NCI-H345 treated with DMSO at 0.1 percent for 48 hours (cell line): ENCODE measurements at regions not wholly inside any gene's neighbourhood (a gene's known extent, or its start where the extent isn't known, plus 50 kb on each side); places are given as distances from the start of the nearest gene placed in this dataset.

Experiments used
- DNase-seq: peaks from one replicate; lab custom pipeline; 2025; ENCODE audit not compliant: unreplicated experiment; lab: John Stamatoyannopoulos, UW

DNA sequence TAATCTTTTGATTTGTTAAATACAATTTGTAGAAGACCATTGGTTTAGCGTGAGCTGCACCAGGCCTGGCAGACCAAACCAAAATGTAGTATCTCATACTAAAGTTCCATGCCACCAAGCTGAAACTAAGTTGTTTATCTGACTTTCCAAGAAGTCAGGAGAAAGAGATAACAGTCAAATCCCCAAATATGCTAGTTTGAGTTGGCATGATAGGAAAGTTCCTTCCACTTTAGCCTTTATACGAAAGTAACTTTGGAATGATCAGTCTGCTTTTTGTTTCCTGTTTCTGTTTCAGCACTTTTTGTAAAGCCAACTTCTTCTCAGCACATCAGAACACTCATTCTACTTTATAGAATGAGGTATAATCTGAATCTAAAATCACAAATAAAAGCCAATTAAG, 449.2 kb downstream of the GRXCR1 start:
- no peak for DNase-seq

DNA sequence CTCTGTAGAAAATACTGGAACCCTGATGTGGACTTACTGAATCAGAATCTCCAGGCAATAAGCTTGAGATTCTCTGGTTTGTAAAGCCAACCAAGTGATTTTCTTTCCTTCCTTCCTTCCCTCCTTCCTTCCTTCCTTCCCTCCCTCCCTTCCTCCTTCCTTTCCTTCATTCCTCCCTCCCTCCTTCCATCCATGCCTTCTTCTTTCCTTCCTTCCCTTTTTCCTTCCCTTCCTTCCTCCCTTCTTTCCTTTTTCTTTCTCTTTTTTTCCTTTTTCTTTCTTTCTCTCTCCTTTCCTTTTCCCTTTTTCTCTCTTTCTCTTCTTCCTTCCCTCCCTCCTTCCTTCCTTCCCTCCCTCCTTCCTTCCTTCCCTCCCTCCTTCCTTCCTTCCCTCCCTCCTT, 450.8 kb downstream of the GRXCR1 start:
- DNase-seq, result no peak

DNA sequence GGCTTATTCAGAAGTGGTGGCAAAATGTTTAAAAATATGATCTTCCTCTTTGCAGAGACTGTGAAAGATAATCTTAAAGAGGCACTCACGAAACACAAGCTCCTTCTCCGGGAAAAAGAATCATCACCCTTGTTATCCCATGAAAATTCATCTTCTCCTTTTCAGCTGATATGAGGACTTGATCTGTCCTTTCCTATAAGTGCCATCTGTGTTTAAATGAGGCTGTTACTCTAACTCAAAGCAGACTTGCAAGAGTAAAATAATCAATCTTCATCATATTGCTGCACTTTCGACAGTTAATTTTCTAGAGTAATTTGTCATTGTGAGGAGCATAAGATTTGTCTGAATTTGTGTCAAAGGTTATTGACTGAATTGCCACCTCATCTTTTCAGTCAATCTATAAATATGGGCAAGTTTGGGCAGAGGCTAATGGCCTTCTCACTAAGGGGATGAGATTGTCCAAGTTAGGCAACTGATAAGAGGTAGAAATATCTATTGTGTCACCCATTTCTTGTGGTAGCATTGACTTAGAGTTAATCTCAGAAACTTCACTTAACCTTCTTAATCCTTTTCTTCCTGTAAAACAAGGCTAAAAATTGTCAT, 452.9 kb downstream of the GRXCR1 start:
- DNase-seq, result no peak

DNA sequence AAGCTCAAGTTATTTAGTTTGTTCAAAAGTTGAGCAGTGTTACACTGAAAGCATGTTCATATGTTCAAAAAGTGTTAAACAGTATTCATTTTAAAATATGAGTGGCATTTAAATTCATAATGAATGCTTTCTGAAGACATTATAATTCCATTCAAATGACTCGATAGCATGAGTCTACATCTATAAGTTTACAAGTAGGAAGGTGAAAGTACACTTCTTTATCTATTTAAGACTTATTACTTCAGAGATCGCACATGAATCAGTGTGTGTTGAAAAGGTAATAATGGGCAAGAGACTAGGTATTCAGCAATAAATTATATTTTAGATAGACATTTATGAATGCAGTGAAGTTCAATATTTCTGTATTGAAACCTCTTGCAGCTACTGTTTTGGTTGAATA, 456.1 kb downstream of the GRXCR1 start:
- no peak for DNase-seq

DNA sequence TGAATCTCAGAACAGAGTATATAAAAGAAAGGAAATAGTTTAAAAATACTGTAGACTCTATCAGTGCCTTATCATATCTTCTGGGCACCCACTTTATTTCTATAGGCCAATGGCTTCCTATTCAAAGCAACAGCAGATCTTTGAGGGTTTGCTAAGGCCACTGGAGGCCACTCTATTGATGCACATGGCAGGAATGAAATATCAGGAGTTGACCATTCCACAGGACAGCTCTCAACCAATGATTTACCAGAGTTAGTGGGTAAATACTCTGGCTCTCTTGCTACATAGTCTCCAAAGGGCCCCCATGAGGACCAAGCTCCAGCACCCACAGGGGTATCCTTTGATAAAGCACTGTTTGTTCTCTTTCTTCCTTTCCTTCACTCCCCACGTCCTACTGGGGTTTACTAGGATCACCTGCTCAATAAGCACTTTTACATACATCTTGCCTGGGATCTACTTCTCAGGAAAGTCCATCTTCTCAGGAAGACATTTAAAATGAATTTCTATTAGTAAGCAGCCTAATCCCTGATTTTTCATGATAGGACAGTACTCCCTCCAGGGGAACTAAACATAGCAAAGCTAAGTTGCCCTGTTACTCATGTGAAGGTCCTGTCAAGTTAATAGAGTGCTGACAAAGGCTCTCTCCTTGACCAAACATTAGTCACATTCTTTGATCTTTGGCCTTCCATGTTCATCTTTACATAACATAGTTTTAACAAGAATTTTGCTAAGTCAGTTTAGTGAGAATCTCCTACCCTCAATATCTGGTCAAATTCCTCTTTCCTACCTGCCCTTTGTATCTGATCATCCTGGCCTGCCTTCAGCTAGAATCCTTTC, 459.7 kb downstream of the GRXCR1 start:
- DNase-seq, result no peak

DNA sequence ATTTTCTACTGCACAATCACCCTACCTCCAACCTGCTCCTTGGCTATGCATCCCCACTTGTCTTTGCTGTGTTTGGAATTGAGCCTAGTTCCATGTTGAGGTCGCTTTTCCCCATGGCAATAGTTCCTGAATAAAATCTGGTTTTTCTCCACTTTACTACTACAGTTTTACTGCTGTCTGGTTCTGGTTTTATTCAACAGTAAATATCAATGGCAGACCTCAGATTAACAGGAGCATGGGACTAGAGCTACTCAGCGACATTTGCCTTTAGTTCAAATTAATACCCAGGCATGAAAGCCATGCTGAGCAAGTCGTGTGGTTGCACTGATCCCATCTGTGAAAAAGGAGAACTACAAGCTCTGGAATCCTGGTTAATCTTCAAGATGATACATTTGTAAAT, 460.3 kb downstream of the GRXCR1 start:
- no peak for DNase-seq

DNA sequence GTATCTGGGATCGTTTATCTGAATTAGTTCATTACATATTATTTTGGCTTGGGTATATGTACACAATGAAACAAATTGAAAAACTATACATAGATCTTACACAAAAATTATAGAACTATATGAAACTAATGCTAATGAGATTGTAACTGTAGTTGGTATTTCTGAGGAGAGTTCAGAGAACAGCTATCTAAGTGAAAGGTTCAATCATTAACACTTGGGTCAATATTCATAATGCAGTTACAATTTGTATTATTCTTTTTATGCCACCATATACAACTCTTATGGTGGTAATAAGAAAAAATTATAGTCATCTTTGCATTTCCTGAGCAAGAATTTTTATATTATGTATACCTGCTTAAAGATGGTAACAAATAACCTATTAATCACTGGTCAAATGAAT, 461.0 kb downstream of the GRXCR1 start:
- no peak for DNase-seq

DNA sequence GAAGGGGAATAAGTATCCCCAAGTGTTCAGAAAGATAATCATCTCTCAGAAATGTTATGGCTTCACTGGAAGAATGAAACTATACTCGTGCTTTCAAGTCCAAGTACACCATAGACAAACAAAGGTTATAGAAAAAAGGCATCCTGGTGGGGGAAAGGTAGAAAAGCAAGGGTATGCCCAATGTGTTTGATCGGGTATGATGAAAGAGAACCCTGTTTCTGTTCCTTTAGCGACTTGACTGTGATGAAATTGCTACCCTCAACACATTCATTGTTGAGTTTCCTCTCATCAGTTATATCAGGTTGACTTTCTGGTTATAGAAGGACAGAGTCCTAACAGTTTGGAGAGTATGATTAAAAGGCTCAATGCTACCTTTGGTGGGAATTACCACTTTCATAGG, 464.3 kb downstream of the GRXCR1 start:
- DNase-seq, result no peak

DNA sequence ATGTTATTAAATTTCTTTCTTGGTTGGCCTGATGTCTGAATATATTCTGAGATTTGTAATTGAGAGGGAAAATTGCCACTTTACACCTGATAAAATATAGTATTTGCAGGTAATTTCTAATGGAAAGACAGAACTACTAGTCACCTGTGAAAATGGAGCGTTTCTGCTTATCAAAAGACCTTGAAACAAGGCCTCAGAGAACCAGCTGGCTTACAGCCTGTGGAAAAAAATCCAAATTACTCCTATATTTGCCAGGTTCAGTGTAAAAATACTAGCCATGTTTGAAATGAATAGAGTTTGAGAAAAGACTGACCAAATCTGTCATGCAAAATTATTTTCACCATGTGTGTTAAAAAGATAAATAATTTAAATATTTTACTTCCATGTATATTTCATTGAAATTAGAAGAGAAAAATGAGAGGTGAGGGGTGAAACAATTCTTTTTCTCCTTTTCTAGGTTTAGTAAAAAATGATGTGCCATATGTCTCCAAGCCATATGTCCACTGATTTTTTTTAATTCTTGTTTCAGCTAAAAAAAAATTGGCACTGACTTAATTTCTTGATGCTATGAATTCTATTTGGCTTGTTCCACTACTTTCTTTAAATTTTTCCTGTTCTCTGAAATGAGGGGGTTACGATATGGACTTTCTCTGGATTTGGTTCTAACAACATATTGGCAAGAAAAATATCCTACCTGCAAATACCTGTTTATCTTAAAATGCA, 464.9 kb downstream of the GRXCR1 start:
- no peak for DNase-seq

DNA sequence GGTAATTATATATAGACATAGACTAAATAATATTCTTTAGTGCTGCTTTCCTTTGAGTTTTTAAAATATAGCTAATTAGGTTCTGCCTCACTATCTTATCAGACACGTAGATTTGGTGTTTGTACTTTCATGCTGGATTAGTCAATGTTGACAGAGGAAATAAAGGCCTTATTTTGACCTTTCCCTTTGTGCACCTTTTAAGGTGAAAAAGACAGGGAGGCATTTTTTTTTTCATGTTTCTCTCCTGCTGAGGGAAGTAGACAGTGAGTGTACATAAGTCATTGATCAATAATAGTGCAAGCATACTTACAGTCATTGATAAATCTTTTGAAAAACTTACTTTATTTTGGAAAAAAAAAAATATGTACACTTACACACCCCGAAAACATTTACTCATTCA, 467.8 kb downstream of the GRXCR1 start:
- DNase-seq, result no peak

DNA sequence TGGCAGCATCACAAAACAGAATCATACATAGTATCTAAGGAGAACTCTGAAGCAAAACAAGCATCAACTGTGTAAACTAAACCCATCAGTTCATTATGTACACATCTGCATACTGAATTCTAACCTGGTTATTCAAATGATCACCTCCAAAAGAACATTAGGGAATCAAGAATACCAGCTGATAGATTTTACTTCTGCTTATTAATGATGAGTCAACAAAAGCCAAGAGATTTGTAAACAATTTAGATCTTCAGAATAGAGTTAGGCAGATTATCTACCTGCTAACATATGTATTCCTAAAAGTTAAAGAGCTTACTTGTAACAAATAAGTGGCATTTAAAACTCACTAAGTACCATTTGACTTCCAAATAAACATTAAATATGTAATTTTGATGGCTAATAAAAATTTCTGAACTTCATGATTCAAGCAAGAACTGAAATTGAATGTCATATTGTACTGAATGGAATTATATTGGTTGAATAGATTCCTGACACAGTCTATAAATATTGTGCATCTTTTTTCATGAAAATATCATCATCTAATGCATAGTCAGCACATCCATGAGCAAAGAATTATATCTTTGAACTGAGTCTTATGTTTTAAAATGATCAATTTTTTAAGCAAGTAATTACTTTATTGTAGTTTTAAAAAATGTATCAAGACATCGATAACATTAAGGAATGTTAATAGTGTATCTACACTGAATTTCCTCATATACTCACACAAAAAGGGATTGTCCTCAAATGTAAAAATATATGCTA, 470.5 kb downstream of the GRXCR1 start:
- DNase-seq, result no peak

DNA sequence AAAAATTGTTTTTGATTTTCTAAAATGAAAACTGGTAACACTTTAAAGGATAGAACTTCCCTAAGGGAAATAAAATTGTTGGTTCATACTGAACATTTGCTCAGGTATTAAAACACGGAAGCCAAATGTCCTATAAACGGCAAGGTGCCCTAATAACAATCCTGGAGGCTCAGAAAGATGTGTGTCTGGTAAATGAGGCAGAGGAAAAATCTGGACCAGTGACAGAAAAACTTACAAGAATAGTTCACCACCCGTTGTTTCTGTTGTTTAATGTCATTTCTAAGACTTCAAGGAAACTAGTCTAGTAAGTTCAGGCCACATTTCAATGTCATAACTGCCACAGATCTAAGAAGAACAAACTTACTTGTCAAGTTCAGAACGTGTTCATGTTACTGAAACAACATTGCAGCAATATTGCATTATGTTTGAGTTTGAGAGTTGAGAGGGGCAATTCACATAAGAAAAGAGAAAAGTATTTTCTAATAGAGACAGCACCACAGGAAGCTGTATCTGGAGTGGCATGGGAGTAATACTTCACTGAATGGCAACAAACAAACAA, 476.6 kb downstream of the GRXCR1 start:
- DNase-seq, result no peak

DNA sequence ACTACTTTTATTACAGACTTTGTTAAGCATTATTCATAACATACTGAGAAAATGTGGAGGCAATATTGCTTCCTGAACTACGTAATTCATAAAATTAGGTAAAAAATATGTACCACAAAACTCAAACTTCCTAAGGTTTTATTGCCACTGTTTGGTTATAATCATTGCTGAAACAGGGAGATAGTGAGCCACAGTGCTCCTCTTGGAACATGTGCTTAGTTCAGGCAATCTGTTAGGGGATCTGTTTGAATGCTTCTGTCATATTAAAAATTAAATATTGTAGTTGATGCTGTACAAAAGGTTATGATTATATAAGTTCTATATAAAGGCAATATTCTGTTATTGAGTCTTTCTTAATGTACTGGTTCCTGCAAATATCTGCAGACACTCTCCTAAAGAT, 480.7 kb downstream of the GRXCR1 start:
- DNase-seq, result no peak

DNA sequence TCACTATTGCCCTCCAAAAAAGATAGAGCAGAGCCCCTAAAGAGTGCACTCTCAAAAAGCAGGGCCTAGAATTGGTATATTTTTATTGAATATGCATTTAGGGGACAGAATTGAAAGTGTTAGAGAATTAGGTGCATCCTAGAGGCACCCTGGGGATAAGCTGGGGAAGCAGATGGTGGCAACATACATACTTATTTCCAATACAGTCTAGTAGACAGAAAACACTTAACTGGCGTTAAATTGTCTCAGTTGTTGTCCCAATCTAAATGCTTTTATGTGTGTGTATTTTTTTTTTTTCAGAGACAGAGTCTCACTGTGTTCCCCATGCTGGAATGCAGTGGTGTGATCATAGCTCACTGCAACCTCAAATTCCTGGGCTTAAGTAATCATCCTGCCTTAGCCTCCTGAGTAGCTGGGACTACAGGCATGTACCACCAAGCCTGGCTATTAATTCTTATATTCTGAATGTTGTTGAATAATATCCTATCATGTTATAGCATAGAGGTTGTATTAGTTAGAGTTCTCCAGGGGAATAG, 481.8 kb downstream of the GRXCR1 start:
- DNase-seq, result no peak

DNA sequence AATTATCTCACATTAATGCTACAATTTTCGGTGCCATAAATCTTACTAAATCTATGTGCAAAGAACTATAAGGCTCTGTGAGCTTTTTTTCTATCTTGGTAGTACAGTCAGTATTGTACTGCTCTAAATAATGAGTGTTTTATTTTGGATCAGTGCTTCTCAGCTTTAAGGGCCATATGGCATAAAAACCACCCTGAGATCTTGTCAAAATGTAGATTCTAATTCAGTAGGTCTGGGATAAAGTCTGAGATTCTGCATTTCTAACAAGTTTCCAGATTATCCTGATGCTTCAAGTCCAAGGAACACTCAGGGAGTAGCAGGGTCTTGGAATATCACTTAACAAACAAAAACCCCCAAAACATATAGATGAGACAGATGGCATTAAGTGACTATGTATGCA, 486.5 kb downstream of the GRXCR1 start:
- no peak for DNase-seq

DNA sequence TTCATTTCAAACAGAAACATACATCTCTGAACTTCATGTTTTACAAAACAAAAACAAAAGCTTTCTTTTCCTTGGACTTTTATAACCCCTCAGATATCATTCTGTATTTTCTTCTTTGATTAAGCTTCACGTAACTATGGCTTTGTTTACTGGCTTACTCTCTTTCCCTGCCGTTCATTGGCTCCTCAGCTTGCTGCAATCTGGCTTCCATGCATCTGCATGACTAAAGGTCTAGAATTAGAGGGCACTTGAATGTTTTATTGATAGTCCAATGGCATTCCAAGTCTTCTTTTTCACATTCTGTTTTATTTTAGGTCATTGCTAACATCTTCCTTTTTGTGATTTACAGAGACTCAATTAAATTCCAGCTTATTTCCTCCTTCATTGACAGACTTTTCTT, 487.6 kb downstream of the GRXCR1 start:
- DNase-seq, result no peak

DNA sequence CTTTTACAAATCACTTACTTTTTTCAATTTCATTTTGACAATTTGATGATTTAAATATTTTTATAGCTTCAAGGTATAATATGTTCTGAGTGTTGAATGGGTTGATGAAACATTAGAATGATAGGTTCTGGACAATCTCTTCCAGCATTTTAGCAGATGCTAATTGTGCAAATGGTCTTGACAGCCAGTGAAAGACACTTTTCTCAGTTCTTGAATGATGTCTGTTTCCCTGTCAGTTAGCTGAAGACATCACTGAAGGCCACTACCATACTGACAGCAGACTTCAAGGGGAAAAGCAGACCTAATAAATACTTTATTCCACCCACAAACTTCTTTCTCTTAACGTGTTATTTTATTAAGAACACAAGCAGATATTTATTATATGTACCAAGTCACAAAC, 498.6 kb downstream of the GRXCR1 start:
- no peak for DNase-seq

DNA sequence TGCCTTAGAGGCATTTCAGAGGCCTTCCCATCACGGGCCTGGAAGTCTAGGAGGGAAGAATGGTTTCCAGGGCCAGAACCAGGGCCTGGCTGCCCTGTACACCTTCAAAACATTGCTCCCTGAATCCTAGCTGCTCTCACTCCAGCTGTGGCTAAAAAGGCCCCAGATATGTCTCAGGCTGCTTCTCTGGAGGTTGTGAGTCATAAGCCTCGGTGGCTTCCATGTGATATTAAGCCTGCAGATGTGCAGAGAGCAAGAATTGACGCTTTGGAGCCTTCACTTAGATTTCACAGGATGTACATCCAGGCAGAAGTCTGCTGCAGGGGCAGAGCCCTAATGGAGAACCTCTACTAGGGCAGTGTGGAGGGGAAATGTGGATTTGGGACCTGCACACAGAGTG, 502.5 kb downstream of the GRXCR1 start:
- DNase-seq, result no peak

DNA sequence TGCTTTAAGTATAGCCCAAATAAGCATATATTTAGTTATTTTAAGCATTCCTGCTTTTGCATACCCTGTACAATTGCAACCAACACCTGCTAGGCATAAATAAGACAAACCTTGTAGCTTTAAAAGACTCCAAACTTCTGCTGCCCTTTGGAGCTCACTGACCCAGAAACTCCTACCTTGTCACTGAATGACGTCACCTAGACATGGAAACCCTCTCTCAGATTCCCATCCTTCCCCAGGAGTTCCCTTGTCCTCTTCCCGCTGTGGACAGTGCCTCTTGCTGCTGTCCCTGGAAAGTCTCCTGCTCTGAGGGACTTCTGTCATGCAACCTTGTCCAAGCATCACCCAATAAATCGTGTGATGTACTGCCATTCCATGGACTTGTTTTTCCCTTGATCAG, 507.2 kb downstream of the GRXCR1 start:
- DNase-seq, result no peak

DNA sequence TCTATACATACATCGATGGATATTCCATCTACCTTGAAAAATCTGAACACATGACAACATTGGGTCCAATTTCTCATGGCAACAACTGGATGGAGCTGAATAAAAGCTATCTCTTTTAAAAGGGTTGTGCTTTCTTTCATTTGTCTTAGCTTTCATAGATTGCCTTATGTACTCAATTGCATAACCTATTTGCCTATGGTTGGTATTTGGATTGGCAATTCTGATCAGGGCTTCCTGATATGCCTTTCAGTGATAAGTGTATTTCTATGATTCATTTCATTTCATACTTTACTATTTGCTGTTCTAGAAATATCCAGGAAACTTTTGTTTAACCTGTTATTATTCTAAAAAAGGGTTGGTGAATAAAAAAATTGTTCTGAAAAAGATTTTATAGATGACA, 509.9 kb downstream of the GRXCR1 start:
- no peak for DNase-seq

DNA sequence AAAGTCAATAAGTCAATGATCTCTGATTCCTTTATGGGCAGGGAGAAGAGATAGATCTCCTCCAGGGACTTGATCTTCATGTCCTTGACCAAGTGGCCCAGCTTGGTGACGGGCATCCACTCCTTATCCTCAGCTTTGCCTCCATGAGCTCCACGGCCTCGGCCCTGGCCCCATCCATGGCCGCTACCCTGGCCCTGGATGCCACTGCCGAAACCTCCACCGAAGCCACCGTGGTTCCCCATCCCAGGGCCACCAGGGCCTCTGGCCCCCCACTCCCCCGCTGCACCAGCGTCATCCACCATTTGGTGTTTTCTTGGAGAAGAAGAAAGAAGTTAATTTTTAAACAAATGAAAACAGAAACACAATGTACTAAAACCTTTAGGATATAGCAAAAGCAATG, 518.1 kb downstream of the GRXCR1 start:
- no peak for DNase-seq
